ENCODE measurements at regions not wholly inside any gene's neighbourhood (a gene's known extent, or its start where the extent isn't known, plus 50 kb on each side); places are given as distances from the start of the nearest gene placed in this dataset.
A peak's percentile ranks its signal among the peaks of the same experiment; 100 is the strongest.

GRCh38 chr10:86591436-86591835 is 62.9 kb upstream of the OPN4 start:
- no peak overlapping the region for H3K27ac ChIP-seq
- H3K36me3 ChIP-seq = no peaks in the 10 kb centered on the region
- TF ChIP-seq CTCF (IDR thresholded peaks at IDR 0.05) = no peak
- intact Hi-C loops (cut with DNase I) = no loop called here
- H3K4me3 ChIP-seq = no peak overlapping the region
- no peaks in the 10 kb centered on the region for H3K9me3 ChIP-seq
- H3K4me1 ChIP-seq = peaks cover 0 to 5% of the 10 kb centered on the region in 2 donors
- no peaks in the 10 kb centered on the region for H3K27me3 ChIP-seq
- DNase-seq (ENCODE audit: low spot score in 2 of 2) = peak in 1 of 2 donors; percentile 50

- intact Hi-C loops (cut with DNase I) = no loop called here
- Histone ChIP-seq H3K27me3 (no peaks in the 10 kb centered on the region), H3K27ac (no peak overlapping the region), H3K36me3 (no peaks in the 10 kb centered on the region), H3K4me1 (peaks cover 0 to 5% of the 10 kb centered on the region in 2 donors), H3K9me3 (no peaks in the 10 kb centered on the region), H3K4me3 (no peak overlapping the region)
- peak in 1 of 2 donors; percentile 47 for DNase-seq (ENCODE audit: low spot score in 2 of 2)
- no peak for TF ChIP-seq CTCF (IDR thresholded peaks at IDR 0.05)
Observed at GRCh38 chr10:86592413-86592812, 61.9 kb upstream of the OPN4 start.

GRCh38 chr10:86594535-86594934 is 59.8 kb upstream of the OPN4 start:
- TF ChIP-seq CTCF (IDR thresholded peaks at IDR 0.05) = no peak
- DNase-seq (ENCODE audit: low spot score in 2 of 2) = peak in 1 of 2 donors; percentile 22
- H3K27ac ChIP-seq = no peak overlapping the region
- no peak overlapping the region for H3K4me3 ChIP-seq
- no peaks in the 10 kb centered on the region for H3K36me3 ChIP-seq
- peaks cover 0 to 5% of the 10 kb centered on the region in 2 donors for H3K4me1 ChIP-seq
- no peaks in the 10 kb centered on the region for H3K27me3 ChIP-seq
- H3K9me3 ChIP-seq = no peaks in the 10 kb centered on the region
- intact Hi-C loops (cut with DNase I) = no loop called here

- Histone ChIP-seq H3K36me3 (no peaks in the 10 kb centered on the region), H3K4me1 (peaks cover 0 to 5% of the 10 kb centered on the region in 2 donors), H3K9me3 (no peaks in the 10 kb centered on the region), H3K4me3 (no peak overlapping the region), H3K27me3 (no peaks in the 10 kb centered on the region), H3K27ac (no peak overlapping the region)
- TF ChIP-seq CTCF (IDR thresholded peaks at IDR 0.05) = no peak
- intact Hi-C loops (cut with DNase I) = no loop called here
- peak in 1 of 2 donors; percentile 31 for DNase-seq (ENCODE audit: low spot score in 2 of 2)
Observed at GRCh38 chr10:86595496-86595895, 58.9 kb upstream of the OPN4 start.

- Histone ChIP-seq H3K4me1 (peaks cover 0 to 5% of the 10 kb centered on the region in 2 donors), H3K4me3 (no peak overlapping the region), H3K36me3 (no peaks in the 10 kb centered on the region), H3K27me3 (no peaks in the 10 kb centered on the region), H3K9me3 (no peaks in the 10 kb centered on the region), H3K27ac (no peak overlapping the region)
- intact Hi-C loops (cut with DNase I) = no loop called here
- no peak for TF ChIP-seq CTCF (IDR thresholded peaks at IDR 0.05)
- peak in 1 of 2 donors; percentile 63 for DNase-seq (ENCODE audit: low spot score in 2 of 2)
Observed at GRCh38 chr10:86596266-86596665, 58.1 kb upstream of the OPN4 start.

- DNase-seq (ENCODE audit: low spot score in 2 of 2) = peak in 1 of 2 donors; percentile 45
- Histone ChIP-seq H3K4me1 (peaks cover 0 to 5% of the 10 kb centered on the region in 2 donors), H3K4me3 (no peak overlapping the region), H3K27ac (no peak overlapping the region), H3K36me3 (no peaks in the 10 kb centered on the region), H3K27me3 (no peaks in the 10 kb centered on the region), H3K9me3 (no peaks in the 10 kb centered on the region)
- intact Hi-C loops (cut with DNase I) = no loop called here
- TF ChIP-seq CTCF (IDR thresholded peaks at IDR 0.05) = no peak
Observed at GRCh38 chr10:86597306-86597705, 57.0 kb upstream of the OPN4 start.

Measured in ascending aorta (tissue), 2 donors.